Heart left ventricle (tissue), 13 donors: ENCODE measurements at regions not wholly inside any gene's neighbourhood (a gene's known extent, or its start where the extent isn't known, plus 50 kb on each side); places are given as distances from the start of the nearest gene placed in this dataset.

Source experiments
- POLR2A ChIP-seq, 2 donors: fragments of 450-650 bp; IDR thresholded peaks; one replicate each; pipeline ENCODE4 v1.6.1; 2017; ENCODE audit warnings: antibody characterized with exemption in 2 of 2, mild to moderate bottlenecking in 2 of 2, moderate library complexity in 2 of 2
- TF ChIP-seq, protein P1 (sequence below), 12 donors: fragments of 200-600 bp; sonication (generic) in 4 of 12; IDR thresholded peaks; one replicate each; pipeline versions ENCODE4 v1.5.0 to v1.8.0; 2018 to 2022; ENCODE audit warnings: antibody characterized with exemption in 12 of 12, mild to moderate bottlenecking in 5 of 12
- donor health status: ischemic (EF 13 %, LVEDD 7.1; RV severe dilation, severe dysfunction).
- donor health status: DM: no; HTN: yes; CAD: no.
- donor health status: DM: no; HTN: no; CAD: no.
- donor health status: ischemic (EF 25% LVEDD 6.9; RV normal size, moderate dysfunction).
- donor health status: ischemic (EF 25% LVEDD 5.7; RV mildly dilated, moderate dysfunction).
- donor health status: ischemic (EF 35%, LVEDD 5.7; RV mildly dilated, moderate dysfunction).
- donor health status: nonischemic (EF 11% LVEDD 7.7; RV severe dilation, severe dysfunction).
- donor health status: DM: yes; HTN: yes; CAD: no.
- donor health status: PGD.
- donor health status: ischemic (EF 29% LVEDD 5.4; RV normal size, mild dysfunction).
- donor health status: nonischemic (EF 23%, LVEDD 6.1; RV moderate dilation, normal function).

DNA sequence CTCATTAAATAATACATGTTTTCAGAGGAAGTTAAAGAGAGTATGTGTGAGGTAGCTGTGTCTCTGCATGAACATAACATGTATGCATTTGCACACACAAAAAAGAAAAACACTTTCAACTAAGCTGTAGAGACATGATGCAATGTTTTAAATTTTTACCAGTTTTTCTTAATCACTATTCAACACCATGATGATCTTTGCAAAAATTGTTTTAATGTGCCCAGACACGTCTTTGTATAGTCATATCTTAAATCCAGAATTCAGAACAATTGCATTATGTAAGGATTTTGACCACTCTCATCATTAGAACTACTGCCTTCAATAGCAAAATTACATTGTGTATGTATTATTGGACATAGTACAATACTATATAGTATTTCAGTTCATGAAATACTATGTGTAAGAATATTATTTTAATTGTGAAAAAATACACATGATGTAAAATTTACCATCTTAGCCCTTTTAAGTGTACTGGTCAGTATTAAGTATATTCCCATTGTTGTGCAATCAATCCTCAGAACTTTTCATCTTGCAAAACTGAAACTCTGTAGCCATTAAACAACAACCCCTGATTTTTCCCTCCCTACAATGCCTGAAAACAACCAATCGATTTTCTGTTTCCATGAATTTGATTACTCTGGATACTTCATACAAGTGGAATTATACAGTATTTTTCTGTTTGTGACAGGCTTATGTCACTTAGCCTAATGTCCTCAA is 104.5 kb upstream of the ACVR2A start:
- TF ChIP-seq, protein P1, sequence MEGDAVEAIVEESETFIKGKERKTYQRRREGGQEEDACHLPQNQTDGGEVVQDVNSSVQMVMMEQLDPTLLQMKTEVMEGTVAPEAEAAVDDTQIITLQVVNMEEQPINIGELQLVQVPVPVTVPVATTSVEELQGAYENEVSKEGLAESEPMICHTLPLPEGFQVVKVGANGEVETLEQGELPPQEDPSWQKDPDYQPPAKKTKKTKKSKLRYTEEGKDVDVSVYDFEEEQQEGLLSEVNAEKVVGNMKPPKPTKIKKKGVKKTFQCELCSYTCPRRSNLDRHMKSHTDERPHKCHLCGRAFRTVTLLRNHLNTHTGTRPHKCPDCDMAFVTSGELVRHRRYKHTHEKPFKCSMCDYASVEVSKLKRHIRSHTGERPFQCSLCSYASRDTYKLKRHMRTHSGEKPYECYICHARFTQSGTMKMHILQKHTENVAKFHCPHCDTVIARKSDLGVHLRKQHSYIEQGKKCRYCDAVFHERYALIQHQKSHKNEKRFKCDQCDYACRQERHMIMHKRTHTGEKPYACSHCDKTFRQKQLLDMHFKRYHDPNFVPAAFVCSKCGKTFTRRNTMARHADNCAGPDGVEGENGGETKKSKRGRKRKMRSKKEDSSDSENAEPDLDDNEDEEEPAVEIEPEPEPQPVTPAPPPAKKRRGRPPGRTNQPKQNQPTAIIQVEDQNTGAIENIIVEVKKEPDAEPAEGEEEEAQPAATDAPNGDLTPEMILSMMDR (IDR thresholded peaks at IDR 0.05): no peak
- no peak for TF ChIP-seq POLR2A (IDR thresholded peaks at IDR 0.05)
